GM06990 (cell line): ENCODE measurements at regions not wholly inside any gene's neighbourhood (a gene's known extent, or its start where the extent isn't known, plus 50 kb on each side); places are given as distances from the start of the nearest gene placed in this dataset.

ENCODE experiments used
- DNase-seq: peaks from one replicate; pipeline ENCODE4 v3.0.0-alpha.2; 2011; ENCODE audit not compliant: insufficient read length; ENCODE audit errors: extremely low read depth
- H3K27me3 ChIP-seq: replicated peaks from 2 replicates; pipeline ENCODE4 v1.6.0; 2011; ENCODE audit warnings: low read length; ENCODE audit not compliant: control insufficient read depth, insufficient read depth
- H3K36me3 ChIP-seq: 2 replicates; pipeline ENCODE4 v1.5.1; 2011; ENCODE audit warnings: low read length; ENCODE audit not compliant: control insufficient read depth, insufficient read depth
- H3K4me3 ChIP-seq: replicated peaks from 2 replicates; pipeline ENCODE4 v1.5.1; 2011; ENCODE audit warnings: low read depth, mild to moderate bottlenecking, control low read depth, low read length
- TF ChIP-seq, protein P1 (sequence below): IDR thresholded peaks from 2 replicates; pipeline ENCODE4 v1.5.1; 2011; ENCODE audit warnings: low read length, control low read depth, mild to moderate bottlenecking, inconsistent platforms; ENCODE audit not compliant: insufficient read depth, poor library complexity, severe bottlenecking

DNA sequence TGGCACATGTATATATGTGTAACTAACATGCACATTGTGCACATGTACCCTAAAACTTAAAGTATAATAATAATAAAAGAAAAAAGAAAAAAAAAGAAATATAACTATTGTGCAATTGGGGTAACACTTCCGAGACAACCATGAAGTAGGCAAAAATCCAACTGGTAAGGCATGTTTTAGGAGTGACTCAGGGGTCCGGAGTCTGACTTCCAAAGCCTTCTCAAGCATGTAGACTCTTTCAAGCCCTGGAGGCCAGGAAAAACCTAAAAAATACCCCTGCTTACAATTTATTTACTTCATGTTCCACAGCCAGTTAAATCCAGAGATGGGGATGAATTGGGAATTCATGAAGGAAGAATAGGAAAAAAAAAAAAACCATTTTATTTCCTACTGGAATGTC is 161.3 kb upstream of the PHACTR1 start:
- Histone ChIP-seq H3K27me3 (no peaks in the 10 kb centered on the region), H3K36me3 (no peaks in the 10 kb centered on the region), H3K4me3 (no peak overlapping the region)
- TF ChIP-seq, protein P1, sequence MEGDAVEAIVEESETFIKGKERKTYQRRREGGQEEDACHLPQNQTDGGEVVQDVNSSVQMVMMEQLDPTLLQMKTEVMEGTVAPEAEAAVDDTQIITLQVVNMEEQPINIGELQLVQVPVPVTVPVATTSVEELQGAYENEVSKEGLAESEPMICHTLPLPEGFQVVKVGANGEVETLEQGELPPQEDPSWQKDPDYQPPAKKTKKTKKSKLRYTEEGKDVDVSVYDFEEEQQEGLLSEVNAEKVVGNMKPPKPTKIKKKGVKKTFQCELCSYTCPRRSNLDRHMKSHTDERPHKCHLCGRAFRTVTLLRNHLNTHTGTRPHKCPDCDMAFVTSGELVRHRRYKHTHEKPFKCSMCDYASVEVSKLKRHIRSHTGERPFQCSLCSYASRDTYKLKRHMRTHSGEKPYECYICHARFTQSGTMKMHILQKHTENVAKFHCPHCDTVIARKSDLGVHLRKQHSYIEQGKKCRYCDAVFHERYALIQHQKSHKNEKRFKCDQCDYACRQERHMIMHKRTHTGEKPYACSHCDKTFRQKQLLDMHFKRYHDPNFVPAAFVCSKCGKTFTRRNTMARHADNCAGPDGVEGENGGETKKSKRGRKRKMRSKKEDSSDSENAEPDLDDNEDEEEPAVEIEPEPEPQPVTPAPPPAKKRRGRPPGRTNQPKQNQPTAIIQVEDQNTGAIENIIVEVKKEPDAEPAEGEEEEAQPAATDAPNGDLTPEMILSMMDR: no peak
- DNase-seq: no peak

DNA sequence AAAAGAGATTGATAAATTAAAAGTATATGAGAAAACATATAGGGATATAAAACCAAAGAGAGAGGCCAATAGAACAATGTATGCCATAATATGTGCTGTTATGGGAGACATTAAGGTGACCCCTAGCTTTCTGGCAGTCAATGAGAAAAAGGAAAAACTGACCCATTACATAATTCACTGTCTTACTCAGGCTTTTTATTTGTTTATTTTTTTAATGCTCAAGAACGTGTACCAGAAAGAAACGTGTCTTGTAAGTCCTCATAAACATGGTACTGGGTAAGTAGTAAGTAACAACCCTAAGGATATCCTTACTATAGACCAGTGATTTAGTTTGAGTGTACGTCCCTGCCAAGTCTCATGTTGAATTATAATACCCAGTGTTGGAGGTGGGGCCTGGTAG is 160.8 kb upstream of the PHACTR1 start:
- Histone ChIP-seq H3K27me3 (no peaks in the 10 kb centered on the region), H3K4me3 (no peak overlapping the region), H3K36me3 (no peaks in the 10 kb centered on the region)
- no peak for DNase-seq
- TF ChIP-seq, protein P1: no peak

DNA sequence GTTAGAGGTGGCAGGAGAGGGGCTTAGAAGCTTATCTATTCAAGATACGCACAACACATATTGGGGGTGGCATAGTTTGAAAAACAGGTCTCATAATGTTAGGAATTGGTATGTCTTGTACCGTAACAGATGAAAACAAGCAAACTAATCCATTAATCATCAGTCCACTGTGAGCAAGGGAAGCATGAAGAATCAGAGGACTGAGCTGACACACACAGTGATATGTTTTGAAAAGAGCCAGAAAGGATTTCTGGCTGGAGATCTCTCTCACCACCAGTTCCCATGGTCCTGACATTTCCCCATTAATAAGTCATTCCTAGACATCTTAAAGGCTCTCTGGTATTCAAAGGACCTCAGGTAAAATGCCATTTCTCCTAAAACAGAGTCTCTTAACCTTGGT is 158.8 kb upstream of the PHACTR1 start:
- Histone ChIP-seq H3K4me3 (no peak overlapping the region), H3K27me3 (no peaks in the 10 kb centered on the region), H3K36me3 (no peaks in the 10 kb centered on the region)
- DNase-seq: no peak
- TF ChIP-seq, protein P1: no peak

DNA sequence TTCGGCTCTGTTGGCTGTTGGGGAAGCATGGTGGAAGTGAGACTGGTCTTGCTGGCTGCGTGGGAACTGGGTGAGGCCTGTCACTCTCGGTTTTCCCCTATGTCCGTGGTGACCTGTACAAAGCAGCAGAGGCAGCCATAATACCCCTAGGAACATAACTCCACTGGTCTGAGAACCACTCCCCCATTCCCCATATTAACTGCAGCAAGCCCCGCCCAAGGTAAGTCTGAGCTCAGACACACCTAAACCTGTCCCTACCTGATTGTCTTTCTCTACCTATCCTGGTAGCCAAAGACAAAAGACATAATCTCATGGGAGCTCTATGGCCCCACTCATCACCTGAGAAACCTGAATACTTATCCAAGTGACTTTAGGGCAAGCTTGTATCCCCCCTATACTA is 156.3 kb upstream of the PHACTR1 start:
- no peak for DNase-seq
- H3K27me3 ChIP-seq: no peaks in the 10 kb centered on the region
- TF ChIP-seq, protein P1: no peak

DNA sequence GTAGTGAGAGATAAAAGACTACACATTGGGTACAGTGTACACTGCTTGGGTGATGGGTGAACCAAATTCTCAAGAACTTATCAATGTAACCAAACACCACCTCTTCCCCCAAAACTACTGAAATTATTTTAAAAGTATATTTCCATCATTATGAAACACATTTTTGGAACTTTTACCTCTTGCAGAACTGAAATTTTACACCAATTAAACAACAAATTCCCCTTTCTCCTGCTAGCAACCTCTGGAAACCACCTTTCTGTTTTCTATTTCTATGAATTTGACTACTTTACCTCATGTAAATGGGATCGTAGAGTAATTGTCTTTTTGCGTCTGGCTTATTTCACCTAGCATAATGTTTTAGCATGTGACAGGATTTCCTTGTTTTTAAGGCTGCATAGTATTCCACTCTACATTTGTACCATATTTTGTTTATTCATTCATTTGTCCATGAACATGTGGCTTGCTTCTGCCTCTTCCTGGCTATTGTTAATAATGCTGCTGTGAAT is 149.9 kb upstream of the PHACTR1 start:
- H3K27me3 ChIP-seq: no peaks in the 10 kb centered on the region
- DNase-seq: no peak
- TF ChIP-seq, protein P1: no peak
- no peak overlapping the region for H3K4me3 ChIP-seq
- H3K36me3 ChIP-seq: no peaks in the 10 kb centered on the region

More for the DNA sequence above, 156.3 kb upstream of the PHACTR1 start:
- no peak overlapping the region for H3K4me3 ChIP-seq
- H3K36me3 ChIP-seq: no peaks in the 10 kb centered on the region

DNA sequence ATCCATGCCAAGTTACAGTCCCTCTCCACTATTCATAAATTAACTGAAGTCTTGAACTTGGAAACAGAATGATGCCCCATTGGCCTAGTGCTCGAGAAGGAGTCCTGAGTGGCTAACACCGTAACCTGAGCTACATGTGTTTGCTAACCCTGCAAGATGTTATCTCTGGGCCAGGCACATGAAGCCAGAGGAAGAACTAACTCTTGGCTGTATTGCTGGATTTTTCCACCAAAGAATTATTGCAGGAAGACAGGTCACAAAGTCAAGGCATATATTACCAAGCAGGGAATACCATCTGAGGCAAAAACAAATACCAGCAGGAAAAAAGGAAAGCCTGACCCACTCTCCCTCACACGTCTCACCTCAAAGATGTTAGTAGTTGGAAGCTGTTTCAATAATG is 148.9 kb upstream of the PHACTR1 start:
- TF ChIP-seq, protein P1: no peak
- Histone ChIP-seq H3K4me3 (no peak overlapping the region), H3K36me3 (no peaks in the 10 kb centered on the region), H3K27me3 (no peaks in the 10 kb centered on the region)
- no peak for DNase-seq
